Omental fat pad (tissue), 3 donors: ENCODE measurements at regions not wholly inside any gene's neighbourhood (a gene's known extent, or its start where the extent isn't known, plus 50 kb on each side); places are given as distances from the start of the nearest gene placed in this dataset.

Experiments used
- ATAC-seq: fragments of 150-250 bp; one replicate; pipeline ENCODE4 v1.9.1; 2016; ENCODE audit warnings: mild to moderate bottlenecking, moderate library complexity; ENCODE audit not compliant: low FRiP score
- DNase-seq: peaks from one replicate; pipeline ENCODE4 v3.0.0-alpha.2; 2019; ENCODE audit warnings: low spot score
- TF ChIP-seq, protein P1 (sequence below), 3 donors: fragments of 450-650 bp; IDR thresholded peaks; one replicate each; pipeline ENCODE4 v1.5.1; 2016 to 2017; ENCODE audit warnings: antibody characterized with exemption in 3 of 3, mild to moderate bottlenecking in 3 of 3, moderate library complexity in 2 of 3

DNA sequence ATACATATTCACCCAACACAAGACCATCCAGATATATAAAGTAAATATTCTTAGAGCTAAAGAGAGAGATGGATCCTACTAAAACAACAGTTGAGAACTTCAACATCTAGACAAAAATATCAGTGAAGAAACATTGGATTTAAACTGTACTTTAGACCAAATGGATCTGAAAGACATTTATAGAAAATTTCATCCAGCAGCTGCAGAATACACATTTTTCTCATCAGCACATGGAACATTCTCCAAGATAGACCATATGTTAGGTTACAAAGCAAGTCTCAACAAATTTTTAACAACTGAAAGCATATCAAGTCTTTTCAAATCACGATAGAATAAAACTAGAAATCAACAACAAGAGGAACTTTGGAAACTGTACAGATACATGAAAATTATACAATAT lies 369.0 kb upstream of the CCDC54 start:
- ATAC-seq (no peak), DNase-seq (no peak)
- TF ChIP-seq, protein P1, sequence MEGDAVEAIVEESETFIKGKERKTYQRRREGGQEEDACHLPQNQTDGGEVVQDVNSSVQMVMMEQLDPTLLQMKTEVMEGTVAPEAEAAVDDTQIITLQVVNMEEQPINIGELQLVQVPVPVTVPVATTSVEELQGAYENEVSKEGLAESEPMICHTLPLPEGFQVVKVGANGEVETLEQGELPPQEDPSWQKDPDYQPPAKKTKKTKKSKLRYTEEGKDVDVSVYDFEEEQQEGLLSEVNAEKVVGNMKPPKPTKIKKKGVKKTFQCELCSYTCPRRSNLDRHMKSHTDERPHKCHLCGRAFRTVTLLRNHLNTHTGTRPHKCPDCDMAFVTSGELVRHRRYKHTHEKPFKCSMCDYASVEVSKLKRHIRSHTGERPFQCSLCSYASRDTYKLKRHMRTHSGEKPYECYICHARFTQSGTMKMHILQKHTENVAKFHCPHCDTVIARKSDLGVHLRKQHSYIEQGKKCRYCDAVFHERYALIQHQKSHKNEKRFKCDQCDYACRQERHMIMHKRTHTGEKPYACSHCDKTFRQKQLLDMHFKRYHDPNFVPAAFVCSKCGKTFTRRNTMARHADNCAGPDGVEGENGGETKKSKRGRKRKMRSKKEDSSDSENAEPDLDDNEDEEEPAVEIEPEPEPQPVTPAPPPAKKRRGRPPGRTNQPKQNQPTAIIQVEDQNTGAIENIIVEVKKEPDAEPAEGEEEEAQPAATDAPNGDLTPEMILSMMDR (IDR thresholded peaks at IDR 0.05) = no peak

DNA sequence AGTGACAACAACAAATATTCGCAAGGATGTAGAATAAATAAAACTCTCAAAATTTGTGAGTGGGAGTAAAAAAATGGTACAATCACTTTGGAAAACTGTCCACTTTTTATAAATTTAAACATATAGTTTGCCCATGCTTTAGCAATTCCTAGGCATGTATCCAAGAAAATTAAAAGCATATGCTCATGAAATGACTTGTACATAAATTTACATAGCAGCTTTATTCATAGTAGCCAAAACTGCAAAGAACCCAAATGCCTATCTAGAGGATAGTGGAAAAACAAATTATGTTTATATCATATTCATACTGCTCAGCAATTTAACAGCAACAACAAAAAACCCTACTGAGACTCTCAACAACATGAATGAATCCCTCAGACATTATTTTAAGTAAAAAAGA lies 363.6 kb upstream of the CCDC54 start:
- ATAC-seq (no peak), DNase-seq (no peak)
- TF ChIP-seq, protein P1 (IDR thresholded peaks at IDR 0.05) = no peak

- ATAC-seq (no peak), DNase-seq (no peak)
Observed at GRCh38 chr3:107024551-107025026, 352.6 kb upstream of the CCDC54 start.

GRCh38 chr3:107025961-107026360 lies 351.3 kb upstream of the CCDC54 start:
- ATAC-seq = no peak
- TF ChIP-seq, protein P1 (IDR thresholded peaks at IDR 0.05) = no peak
- DNase-seq = no peak

More at GRCh38 chr3:107024551-107025026, 352.6 kb upstream of the CCDC54 start:
- TF ChIP-seq, protein P1 (IDR thresholded peaks at IDR 0.05) = no peak

GRCh38 chr3:107028086-107028485 lies 349.2 kb upstream of the CCDC54 start:
- TF ChIP-seq, protein P1 (IDR thresholded peaks at IDR 0.05) = no peak
- DNase-seq (no peak), ATAC-seq (no peak)

DNA sequence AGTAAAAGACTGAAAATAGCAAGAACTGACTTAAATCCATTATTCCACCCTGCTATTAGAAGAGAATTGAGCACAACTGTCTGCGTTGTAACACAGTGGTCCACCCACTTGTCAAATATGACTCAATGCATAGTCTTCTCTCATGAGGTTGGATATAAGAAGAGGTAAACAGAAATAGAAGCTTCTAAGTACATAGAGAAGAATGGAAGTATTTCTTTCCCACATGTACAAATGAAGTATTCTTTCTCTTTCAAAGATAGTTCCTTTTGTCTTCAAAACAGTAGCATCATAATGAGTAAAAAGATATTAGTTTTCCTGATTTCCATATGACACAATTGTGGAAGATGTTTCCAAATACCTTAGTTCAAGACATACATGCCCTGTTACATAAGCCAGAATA lies 348.6 kb upstream of the CCDC54 start:
- TF ChIP-seq, protein P1 (IDR thresholded peaks at IDR 0.05) = no peak
- no peak for DNase-seq
- ATAC-seq = no peak

DNA sequence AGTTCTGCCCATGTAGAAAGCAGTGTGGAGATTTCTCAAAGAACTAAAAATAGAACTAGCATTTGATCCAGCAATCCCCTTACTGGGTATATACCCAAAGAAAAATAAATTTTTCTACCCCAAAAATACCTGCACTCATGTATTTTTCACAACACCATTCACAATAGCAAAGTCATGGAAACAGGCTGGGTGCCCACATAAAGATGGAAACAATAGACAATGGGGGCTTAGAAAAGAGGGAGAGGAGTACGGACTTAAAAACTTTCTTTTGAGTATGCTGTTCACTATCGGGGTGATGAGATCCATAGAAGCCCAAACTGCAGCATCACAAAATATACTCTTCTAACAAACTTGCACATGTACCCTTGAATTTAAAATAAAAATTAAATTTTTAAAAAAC lies 345.1 kb upstream of the CCDC54 start:
- ATAC-seq (no peak), DNase-seq (no peak)
- TF ChIP-seq, protein P1 (IDR thresholded peaks at IDR 0.05) = no peak
